Muscle layer of colon (tissue), 2 donors: ENCODE measurements at regions not wholly inside any gene's neighbourhood (a gene's known extent, or its start where the extent isn't known, plus 50 kb on each side); places are given as distances from the start of the nearest gene placed in this dataset.

ENCODE experiments used
- H3K27ac ChIP-seq: one replicate; pipeline ENCODE4 v1.7.0; 2013; ENCODE audit warnings: low read depth, mild to moderate bottlenecking, low read length, moderate library complexity
- H3K27me3 ChIP-seq, 2 donors: one replicate each; pipeline ENCODE4 v1.7.0; 2013; ENCODE audit warnings: low read length in 2 of 2, mild to moderate bottlenecking in 2 of 2; ENCODE audit not compliant: insufficient read depth in 2 of 2, control insufficient read depth in 1 of 2
- H3K36me3 ChIP-seq: one replicate; pipeline ENCODE4 v1.7.0; 2013; ENCODE audit warnings: mild to moderate bottlenecking, low read length; ENCODE audit not compliant: insufficient read depth
- H3K4me1 ChIP-seq: one replicate; pipeline ENCODE4 v1.7.0; 2013; ENCODE audit warnings: mild to moderate bottlenecking, low read length; ENCODE audit not compliant: insufficient read depth
- H3K4me3 ChIP-seq, 2 donors: one replicate each; pipeline ENCODE4 v1.7.0; 2013; ENCODE audit warnings: low read length in 2 of 2, low read depth in 1 of 2, mild to moderate bottlenecking in 1 of 2, moderate library complexity in 1 of 2
- H3K9ac ChIP-seq: one replicate; pipeline ENCODE4 v1.7.0; 2013; ENCODE audit warnings: low read length
- H3K9me3 ChIP-seq: one replicate; pipeline ENCODE4 v1.7.0; 2013; ENCODE audit warnings: mild to moderate bottlenecking, low read length
- donor health status: abdominal sarcoma.
- donor health status: Adenocarcinoma of cecum.

GRCh38 chr1:55938861-55939260, 640.5 kb downstream of the PLPP3 start:
- no peaks in the 10 kb centered on the region for H3K27me3 ChIP-seq
- H3K27ac ChIP-seq, result peak overlapping the region; percentile 44
- H3K36me3 ChIP-seq, result no peaks in the 10 kb centered on the region
- H3K4me3 ChIP-seq, result no peak overlapping the region
- H3K4me1 ChIP-seq, result peaks cover 11% of the 10 kb centered on the region
- no peak overlapping the region for H3K9ac ChIP-seq
- no peaks in the 10 kb centered on the region for H3K9me3 ChIP-seq

GRCh38 chr1:55938376-55938850, 641.0 kb downstream of the PLPP3 start:
- no peak overlapping the region for H3K9ac ChIP-seq
- H3K4me3 ChIP-seq, result no peak overlapping the region
- no peaks in the 10 kb centered on the region for H3K36me3 ChIP-seq
- peaks cover 11% of the 10 kb centered on the region for H3K4me1 ChIP-seq
- no peaks in the 10 kb centered on the region for H3K9me3 ChIP-seq
- no peaks in the 10 kb centered on the region for H3K27me3 ChIP-seq
- H3K27ac ChIP-seq, result peak overlapping the region; percentile 44

GRCh38 chr1:55937840-55938375, 641.5 kb downstream of the PLPP3 start:
- Histone ChIP-seq H3K27me3 (no peaks in the 10 kb centered on the region), H3K4me3 (no peak overlapping the region), H3K9ac (no peak overlapping the region), H3K4me1 (peaks cover 11% of the 10 kb centered on the region), H3K36me3 (no peaks in the 10 kb centered on the region), H3K9me3 (no peaks in the 10 kb centered on the region), H3K27ac (no peak overlapping the region)

GRCh38 chr1:55935236-55935635, 644.1 kb downstream of the PLPP3 start:
- H3K27me3 ChIP-seq, result no peaks in the 10 kb centered on the region
- H3K36me3 ChIP-seq, result no peaks in the 10 kb centered on the region
- H3K9me3 ChIP-seq, result no peaks in the 10 kb centered on the region
- H3K4me3 ChIP-seq, result no peak overlapping the region
- H3K27ac ChIP-seq, result no peak overlapping the region
- no peak overlapping the region for H3K9ac ChIP-seq
- H3K4me1 ChIP-seq, result peaks cover 26% of the 10 kb centered on the region

- H3K9me3 ChIP-seq, result no peaks in the 10 kb centered on the region
- H3K36me3 ChIP-seq, result no peaks in the 10 kb centered on the region
- no peaks in the 10 kb centered on the region for H3K27me3 ChIP-seq
- peaks cover 19% of the 10 kb centered on the region for H3K4me1 ChIP-seq
- H3K4me3 ChIP-seq, result no peak overlapping the region
- no peak overlapping the region for H3K9ac ChIP-seq
- no peak overlapping the region for H3K27ac ChIP-seq
These were observed 647.0 kb downstream of the PLPP3 start for GRCh38 chr1:55932402-55932801.

- H3K9me3 ChIP-seq, result no peaks in the 10 kb centered on the region
- peak overlapping the region; percentile 17 for H3K27ac ChIP-seq
- no peak overlapping the region for H3K4me3 ChIP-seq
These were observed 648.1 kb downstream of the PLPP3 start for GRCh38 chr1:55931081-55931940.

GRCh38 chr1:55929652-55930051, 649.7 kb downstream of the PLPP3 start:
- no peak overlapping the region for H3K27ac ChIP-seq

More at GRCh38 chr1:55931081-55931940, 648.1 kb downstream of the PLPP3 start:
- H3K36me3 ChIP-seq, result no peaks in the 10 kb centered on the region
- H3K4me1 ChIP-seq, result peaks cover 19% of the 10 kb centered on the region
- H3K27me3 ChIP-seq, result no peaks in the 10 kb centered on the region
- H3K9ac ChIP-seq, result no peak overlapping the region

GRCh38 chr1:55928576-55928975, 650.8 kb downstream of the PLPP3 start:
- Histone ChIP-seq H3K36me3 (no peaks in the 10 kb centered on the region), H3K27ac (peak overlapping the region; percentile 33), H3K4me1 (peaks cover 19% of the 10 kb centered on the region), H3K9me3 (no peaks in the 10 kb centered on the region), H3K27me3 (no peaks in the 10 kb centered on the region), H3K9ac (no peak overlapping the region), H3K4me3 (no peak overlapping the region)

More at GRCh38 chr1:55929652-55930051, 649.7 kb downstream of the PLPP3 start:
- Histone ChIP-seq H3K27me3 (no peaks in the 10 kb centered on the region), H3K36me3 (no peaks in the 10 kb centered on the region), H3K4me3 (no peak overlapping the region), H3K9ac (no peak overlapping the region), H3K9me3 (no peaks in the 10 kb centered on the region), H3K4me1 (peaks cover 19% of the 10 kb centered on the region)

GRCh38 chr1:55927702-55928290, 651.6 kb downstream of the PLPP3 start:
- Histone ChIP-seq H3K4me1 (peaks cover 19% of the 10 kb centered on the region), H3K27ac (no peak overlapping the region), H3K4me3 (no peak overlapping the region), H3K9me3 (no peaks in the 10 kb centered on the region), H3K9ac (no peak overlapping the region), H3K36me3 (no peaks in the 10 kb centered on the region), H3K27me3 (no peaks in the 10 kb centered on the region)

GRCh38 chr1:55926906-55927471, 652.4 kb downstream of the PLPP3 start:
- Histone ChIP-seq H3K4me3 (no peak overlapping the region), H3K36me3 (no peaks in the 10 kb centered on the region), H3K27ac (no peak overlapping the region), H3K9ac (no peak overlapping the region), H3K27me3 (no peaks in the 10 kb centered on the region), H3K4me1 (peaks cover 20% of the 10 kb centered on the region), H3K9me3 (no peaks in the 10 kb centered on the region)

GRCh38 chr1:55916907-55917306, 662.5 kb downstream of the PLPP3 start:
- Histone ChIP-seq H3K4me3 (no peak overlapping the region), H3K36me3 (no peaks in the 10 kb centered on the region)

More at GRCh38 chr1:55916907-55917306, 662.5 kb downstream of the PLPP3 start:
- Histone ChIP-seq H3K4me1 (peaks cover 9% of the 10 kb centered on the region), H3K27me3 (no peaks in the 10 kb centered on the region), H3K9ac (no peak overlapping the region), H3K27ac (no peak overlapping the region), H3K9me3 (no peaks in the 10 kb centered on the region)
